Right lung (tissue), 2 donors: ENCODE measurements at regions not wholly inside any gene's neighbourhood (a gene's known extent, or its start where the extent isn't known, plus 50 kb on each side); places are given as distances from the start of the nearest gene placed in this dataset.

Source experiments
- DNase-seq, 2 donors: peaks; one replicate each; pipeline ENCODE4 v3.0.0-alpha.2; 2013

DNA sequence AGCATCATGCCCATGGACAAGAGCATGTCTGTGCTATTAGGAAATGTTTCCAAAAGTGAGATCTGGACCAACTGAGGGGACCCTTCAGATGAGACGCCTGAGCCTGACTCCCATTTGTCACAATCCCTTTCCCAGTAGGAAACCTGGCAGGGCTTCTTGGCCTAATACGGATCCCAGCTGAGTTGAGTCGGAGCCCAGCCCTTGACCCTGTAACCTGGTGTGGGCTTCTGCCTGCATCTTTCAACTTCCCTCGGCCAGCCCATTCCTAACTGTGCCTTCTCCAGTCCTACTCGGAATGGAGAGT, 148.3 kb downstream of the IRX2 start:
- no peak for DNase-seq

DNA sequence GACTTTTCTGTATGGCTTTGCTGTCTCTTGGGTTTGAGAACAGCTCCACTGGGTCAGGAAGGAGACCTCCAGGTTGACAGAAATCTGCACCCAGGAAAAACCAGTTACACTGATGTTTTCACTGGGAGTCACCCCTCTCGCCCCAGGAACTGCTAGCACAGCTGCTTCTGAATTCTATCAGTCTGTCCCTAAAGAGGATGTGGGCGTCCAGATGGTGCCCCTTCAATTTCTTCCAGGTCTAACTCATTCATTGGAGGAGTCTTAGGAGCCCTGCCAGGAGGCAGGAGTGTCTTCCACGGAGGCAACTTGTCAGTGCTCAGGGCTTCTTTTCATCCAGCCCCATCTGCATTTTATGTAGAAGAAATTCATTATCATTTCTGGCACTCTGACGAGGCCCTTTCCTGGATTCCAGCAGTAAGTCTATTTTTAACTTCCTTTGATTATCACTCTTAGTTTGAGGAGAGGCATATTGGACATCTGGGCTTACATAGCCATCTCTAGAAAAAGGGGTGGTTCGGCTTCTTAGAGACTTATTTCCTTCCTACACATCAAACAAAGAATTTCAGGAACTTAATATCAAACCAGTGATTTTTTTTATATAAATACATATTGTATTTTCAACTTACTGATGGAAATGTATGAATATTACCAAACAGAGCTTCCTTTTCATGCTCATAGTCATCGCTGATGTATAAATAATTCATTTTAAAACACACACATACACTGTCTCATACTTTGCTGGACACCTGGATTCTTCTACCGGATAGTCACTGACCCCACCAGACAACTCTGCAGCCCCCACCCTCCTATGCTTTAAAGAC, 148.8 kb downstream of the IRX2 start:
- peak in 1 of 2 donors; percentile 12 for DNase-seq

DNA sequence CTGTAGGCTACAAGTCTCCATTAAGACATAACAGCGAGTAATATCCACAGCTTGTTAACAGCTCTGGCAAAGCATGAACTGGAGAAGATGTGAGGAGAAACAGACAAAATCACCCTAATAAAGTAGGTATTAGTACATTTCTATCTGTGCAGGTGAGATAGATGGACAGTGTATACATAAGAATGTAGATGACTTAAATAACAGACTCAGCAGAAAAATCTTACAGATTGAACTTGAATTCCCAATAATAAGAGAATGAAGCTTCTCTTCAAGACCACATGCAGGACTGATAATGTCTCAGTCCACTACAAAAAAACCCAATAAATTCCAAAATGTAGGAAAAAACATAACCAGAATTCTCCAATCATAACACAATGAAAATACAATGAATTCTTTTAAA, 153.0 kb downstream of the IRX2 start:
- DNase-seq: no peak

DNA sequence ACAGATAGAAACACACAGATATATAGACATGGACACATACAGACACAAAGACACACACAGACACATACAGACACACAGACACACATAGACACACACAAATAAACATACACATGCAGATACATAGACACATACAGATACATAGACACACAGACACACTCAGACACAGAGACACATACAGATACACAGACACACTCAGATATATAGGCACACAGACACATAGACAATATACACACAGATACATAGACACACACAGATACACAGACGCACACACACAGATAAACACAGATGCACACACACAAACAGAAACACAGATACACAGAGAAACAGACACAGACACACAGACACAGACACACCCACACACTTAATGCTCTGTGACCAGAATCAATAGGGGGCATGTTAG, 156.8 kb downstream of the IRX2 start:
- DNase-seq: no peak

DNA sequence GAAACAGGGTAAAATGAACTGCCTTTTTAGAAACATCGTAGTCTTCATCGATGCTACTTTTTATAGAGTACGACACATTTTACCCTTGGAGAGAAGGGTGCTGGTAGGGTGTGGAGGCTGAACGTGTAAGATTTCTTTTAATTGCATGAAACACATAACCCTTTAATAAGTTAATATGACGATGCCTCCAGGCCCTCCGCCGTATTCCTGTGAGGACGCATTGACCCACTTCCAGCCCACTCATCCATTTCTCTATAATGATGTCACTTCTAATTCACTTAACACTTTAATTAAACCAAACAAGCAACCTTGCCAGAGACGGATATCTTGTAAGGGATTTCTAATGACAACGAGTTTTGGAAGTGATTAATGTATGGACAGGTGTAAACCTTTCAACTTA, 158.7 kb downstream of the IRX2 start:
- no peak for DNase-seq

DNA sequence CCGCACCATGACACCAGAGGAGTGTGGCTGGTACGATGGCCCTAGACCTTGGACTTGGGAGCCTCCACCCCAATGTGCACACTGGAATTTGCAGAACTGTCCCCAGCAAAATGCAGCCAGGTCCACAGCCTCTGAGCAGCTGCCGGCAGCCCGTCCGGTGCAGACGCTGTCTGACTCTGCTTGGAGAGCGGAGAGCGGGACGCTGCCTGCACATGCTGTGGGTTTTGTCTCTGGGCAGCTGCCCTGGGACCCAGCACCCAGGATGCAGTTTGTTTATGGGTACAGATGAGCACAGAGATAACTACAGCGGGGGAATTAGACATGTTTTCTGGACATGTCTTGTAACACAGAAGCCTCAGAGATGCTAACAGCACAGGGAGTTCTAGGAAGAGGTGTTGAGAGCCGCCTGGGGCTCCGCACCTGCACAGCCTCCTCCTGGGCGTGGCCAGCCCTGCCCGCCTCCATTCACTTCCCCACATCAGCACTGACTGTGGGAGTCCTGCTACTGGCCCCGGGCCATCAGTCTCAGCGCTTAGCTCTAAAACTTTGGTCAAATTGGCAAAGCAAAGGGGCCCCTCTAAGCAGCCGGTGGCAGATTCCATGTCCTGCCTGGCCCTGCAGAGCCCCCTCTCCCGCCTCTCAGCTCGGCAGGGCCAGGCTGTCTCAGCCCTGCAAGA, 159.6 kb downstream of the IRX2 start:
- DNase-seq: no peak

DNA sequence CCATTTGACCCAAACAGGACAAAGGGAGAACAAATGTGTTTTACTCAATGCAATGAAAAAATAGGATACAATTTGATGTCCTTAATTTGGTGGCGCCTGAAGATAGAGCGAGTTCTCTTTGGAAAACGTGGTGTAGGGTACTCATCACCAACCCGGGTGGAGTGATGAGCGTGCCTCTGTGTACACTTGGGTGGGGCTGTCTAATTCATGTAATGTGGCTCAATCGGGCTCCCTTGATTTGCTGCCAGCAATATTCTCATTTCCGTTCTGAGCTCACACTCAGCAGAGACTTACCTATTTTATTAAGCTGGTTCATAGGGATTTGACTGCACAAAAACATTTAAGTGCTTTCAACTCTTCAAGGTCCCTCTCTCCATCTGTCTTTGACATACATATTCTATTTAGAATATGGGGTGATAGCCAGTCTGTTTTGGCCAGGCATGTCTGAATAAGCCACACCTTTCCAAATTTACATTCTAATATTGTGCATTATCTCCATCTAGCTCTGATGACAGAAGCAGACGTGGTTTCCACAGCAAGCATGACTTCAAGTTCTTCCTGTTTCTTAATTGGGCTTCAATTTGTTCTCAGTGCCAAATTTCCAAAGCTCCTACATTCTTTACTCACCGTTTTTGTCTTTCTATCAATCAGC, 162.5 kb downstream of the IRX2 start:
- no peak for DNase-seq

DNA sequence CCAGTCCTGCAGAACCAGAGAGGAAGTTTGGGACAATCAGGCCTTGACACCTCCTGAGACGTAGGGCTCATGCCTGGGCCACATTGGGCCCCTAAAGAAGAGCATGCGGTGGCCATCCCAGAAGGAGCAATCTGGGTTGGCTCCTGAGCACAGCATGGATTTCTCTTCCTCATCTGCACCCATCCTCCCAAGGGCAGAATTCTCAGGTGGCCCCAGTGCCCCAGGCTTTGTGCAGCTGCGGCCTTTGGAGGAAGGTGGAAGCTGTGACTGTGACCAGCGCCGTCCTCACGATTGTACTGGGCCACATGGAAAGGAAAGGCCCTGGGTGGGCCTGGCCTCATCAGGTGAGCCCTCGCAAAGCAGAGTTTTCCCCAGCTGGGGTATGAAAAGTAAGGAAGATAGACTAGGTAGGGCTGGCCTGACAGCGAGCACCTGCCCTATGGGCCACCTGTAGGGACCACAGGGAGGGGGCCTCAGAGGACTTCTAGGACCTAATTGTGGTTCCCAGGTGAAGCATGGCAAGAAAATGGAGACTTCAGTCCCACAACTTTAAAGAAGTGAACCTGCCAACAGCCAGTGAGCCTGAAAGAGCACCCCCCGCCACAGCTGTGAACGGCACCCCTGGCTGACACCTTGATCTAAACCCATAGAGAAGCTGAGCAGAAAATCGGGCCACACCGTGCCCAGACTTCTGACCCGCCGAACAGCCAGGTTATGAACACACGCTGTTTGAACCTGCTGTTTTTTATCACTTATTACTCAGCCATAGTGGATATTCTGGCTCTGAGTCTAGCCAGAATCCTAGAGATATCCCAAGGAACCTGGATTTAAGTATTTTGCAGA, 164.1 kb downstream of the IRX2 start:
- no peak for DNase-seq

DNA sequence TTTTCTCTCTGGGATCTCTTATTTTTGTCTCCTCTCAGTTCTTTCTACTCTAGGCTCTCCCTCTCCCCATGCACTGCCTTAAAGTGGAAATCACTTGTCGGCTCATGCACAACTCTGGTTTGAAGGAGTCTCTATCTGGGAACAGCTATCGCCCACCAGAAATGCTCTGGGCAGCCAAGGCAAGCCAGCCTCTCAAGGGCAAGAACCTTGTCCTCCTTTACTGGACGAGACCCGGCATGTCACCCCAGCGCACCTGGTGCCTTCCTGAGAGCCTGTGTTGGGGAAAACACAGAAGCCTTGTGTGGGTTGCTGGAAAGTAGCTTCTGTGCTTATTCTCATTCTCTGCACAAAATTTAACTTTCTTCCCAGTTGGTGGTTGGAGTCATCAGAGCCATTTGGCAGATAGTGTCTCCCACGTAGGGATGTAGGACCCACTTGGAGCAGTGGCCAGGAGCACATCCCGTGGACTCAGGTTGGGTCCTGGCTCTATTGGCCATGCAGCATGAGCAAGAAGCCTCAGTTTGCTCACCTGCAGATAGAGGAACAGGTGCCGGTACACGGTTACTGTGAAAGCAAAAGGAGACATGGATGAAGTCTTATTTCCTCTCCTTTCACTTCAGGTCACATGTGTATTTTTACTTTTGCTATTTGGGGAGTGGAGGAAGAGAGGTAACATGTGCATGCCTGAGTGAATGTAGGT, 165.3 kb downstream of the IRX2 start:
- no peak for DNase-seq

DNA sequence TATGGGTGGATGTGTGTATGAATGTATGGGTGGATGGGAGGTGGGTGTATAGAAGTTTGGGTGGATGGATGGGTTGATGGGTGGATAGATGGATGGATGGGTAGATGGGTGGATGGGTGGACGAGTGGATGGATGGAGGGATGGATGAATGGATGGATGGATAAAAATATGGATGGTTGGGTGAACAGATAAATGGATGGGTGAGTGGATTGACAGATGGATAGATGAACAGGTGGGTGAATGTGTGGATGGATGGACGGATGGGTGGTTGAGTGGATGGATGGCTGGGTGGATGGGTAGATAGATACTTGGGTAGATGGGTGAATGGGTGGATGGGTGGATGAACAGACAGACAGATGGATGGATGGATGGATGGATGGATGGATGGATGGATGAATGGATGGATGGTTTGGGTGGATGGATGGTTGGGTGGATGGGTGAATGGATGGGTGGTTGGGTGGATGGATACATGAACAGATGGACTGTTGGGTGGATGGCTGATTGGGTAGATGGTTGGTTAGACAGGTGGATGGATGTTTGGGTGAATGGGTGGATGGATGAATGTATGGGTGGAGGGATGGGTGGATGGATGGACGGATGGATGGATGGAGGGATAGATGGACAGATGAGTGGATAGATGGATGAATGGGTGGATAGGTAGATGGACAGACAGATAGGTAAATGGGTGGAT, 166.8 kb downstream of the IRX2 start:
- no peak for DNase-seq

DNA sequence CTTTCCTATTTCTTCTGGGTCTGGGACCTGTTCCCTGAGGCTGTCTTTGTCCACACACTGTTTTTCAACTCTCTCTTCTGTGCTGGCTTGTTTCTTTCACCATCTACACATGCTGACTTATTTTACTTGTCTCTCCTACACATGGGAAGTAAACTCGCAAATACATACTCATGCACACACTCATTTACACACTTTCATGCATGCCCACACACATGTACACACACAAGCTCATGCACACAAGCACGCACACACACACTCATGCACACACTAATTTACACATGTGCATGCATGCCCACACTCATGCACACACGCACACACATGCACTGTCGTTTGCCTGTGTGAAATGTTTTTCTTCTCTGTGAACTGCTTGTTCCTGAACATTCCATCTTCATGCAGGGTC, 169.0 kb downstream of the IRX2 start:
- no peak for DNase-seq

DNA sequence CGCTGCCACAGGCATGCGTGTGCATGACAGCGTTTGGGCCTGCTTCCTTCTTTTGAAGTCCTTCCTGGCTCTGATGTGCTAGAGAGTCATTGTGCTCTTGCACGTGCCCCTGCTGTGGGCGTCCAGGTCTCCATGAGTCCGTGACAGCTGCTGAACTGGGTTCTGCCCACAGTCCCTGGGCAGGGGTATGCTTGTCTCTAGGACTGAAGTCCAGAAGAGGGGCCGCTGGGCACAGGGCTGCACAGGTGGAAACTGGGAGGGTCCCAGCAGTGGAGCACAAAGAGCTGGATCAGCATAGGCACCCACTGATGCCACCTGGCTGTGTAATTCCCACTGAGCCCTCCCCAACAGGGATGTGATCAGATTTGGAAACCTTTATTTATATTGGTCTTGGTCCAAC, 169.4 kb downstream of the IRX2 start:
- DNase-seq: no peak

DNA sequence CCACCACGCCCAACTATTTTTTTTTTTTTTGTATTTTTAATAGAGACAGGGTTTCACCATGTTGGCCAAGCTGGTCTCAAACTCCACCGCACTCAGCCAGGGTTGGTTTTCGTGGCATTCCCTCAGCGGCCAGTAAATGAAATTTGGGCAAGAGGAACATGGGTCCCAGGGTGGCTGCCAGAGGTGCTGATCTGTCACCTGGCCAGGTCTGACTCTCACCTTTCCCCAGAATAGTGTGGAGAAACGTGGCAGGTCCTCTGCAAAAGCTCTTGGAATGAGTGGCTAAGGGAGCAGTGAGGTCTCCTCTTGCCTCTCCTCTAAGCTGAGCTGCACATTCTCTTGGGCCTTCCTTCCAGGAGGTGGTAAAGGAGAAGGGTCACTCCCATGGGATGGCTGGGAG, 170.1 kb downstream of the IRX2 start:
- no peak for DNase-seq

DNA sequence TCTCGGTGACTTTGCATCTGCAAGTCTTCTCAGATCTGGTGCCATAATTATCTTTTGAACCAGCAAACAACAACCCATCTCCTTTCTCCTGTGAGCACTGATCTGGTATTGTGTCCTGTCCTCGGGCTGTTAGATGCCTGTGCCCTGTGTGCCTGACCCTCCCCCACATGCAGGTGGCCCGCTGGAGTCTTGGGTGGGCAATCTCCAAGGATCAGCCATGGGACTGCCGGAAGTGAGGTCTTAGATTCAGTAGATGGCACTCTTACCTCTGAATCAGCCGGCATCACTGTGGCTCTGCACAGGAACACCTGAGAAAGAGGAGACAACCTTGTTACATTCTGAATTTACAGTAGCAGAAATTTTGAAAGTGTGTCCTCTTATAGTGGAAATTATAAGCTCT, 172.4 kb downstream of the IRX2 start:
- no peak for DNase-seq

DNA sequence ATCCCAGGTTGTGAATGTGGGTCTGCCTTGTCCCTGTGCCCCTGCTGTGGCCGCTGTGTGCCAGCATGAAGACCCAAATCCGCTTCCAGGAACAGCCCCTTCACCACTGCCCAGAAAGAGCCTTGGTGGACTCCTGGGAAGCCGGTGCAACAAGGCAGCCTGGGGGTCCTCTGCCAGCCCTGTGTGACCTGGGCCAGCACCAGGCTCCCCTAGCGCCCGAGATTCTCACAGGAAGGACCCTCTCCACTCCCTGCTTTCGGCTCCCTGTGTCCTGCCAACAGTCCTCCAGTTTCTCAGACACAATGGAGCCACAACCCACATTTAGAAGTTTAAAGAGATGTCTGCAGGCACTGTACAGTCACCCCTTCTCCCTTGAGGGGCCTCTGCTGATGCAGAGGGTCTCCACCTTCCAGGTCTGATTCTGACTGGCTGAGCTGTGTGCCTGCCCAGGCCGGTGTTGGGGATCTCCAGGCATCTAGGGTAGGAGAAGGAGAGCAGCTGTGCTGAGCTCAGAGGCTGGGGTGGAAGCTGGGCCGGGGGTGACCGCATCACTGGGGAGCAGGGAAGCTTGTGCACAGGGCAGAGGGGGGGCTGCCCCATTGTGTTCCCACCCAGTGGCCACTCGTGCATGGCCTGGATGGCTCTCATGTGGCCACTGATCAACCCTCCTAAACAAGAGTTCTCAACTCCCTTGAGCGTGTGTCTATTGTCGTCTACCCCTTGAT, 174.0 kb downstream of the IRX2 start:
- no peak for DNase-seq

DNA sequence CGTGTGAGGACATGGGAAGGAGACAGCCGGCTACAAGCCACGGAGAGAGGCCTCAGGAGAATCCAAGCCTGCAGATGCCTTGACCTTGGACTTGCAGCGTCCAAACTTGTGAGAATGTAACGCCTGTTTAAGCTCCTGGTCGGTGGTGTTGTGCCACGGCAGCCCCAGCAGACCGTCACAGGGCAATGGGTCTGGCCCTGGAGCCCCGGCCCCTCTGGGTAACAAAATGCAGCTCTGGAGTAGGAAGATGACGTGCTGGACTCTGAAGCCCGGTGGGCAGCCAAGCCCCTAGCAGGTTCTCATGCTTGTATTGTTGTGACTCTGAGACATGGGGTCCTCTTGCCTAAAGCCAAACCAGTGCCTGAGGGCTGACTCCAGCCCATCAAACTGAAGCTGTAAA, 174.7 kb downstream of the IRX2 start:
- no peak for DNase-seq

DNA sequence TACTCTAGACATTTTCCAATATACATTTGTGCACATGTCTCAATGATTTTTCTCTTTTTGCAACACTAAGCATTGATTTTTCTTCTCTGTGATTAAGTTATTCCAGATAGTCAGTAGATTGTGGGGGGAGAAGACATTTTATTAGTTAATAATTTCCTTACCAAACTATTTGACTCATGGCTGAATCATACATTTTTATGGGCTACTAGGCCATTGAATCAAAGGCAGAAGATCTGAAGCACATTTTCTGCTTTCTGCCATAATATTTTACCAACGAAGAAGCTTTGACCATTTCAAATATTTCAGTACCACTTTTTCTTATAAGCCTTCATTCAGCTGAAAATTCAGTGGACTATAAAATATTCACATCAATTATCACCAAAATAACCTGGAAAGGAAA, 175.6 kb downstream of the IRX2 start:
- no peak for DNase-seq

DNA sequence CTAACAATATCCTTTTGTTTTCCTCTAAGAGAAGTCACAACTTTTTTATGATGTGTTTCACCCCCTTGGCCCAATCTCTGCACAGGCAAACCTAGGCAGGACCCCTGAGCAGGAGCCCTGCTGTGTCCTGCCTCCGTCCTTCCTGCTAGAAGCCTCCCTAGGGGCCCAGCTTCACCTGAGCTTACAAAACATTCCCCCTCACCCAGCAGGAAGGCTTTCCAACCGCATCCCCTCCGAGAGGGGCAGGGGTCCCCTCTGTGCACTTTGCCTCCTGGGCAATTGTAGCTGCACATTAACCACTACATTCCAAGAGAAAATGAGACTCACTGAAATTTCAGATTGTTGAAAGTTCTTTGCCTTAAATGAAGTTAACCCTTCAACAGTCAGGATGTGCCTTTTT, 176.2 kb downstream of the IRX2 start:
- DNase-seq: no peak

DNA sequence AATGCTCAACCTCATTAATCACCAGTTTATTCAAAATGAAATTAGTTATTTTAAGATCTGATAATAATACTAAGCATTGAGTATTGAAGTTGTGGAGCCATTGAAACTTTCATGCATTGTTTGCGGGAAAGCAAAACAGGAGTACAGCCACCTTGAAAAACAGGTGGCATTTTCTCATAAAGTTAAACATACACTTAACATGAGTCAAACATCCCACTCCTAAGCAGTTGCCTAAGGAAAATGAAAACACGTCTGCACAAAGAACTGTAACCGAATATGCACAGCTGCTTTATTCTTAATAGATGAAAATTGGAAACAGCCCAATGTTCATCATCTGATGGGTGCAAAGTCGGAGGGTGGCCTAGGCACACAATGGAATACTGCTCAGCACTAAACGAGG, 177.3 kb downstream of the IRX2 start:
- no peak for DNase-seq

DNA sequence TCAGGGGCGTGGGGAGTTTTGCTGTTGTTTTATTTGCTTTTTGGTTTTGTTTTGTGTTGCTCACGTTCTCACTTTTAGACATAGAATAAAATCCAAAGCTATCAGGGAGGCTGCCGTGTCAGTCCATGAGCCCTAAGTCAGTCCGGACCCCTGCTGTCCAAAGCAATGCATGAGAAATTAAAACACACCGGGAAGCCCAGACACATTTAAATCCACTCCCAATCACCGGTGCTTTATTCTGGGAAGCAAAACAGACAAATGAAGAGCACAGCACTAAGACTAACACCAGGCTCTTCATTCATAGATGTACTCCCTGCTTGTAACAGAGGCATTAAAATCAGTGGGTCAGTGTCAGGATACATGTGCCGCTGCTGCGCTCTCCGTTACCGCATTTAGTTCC, 180.9 kb downstream of the IRX2 start:
- no peak for DNase-seq
